ENCODE measurements at regions not wholly inside any gene's neighbourhood (a gene's known extent, or its start where the extent isn't known, plus 50 kb on each side); places are given as distances from the start of the nearest gene placed in this dataset.

DNA sequence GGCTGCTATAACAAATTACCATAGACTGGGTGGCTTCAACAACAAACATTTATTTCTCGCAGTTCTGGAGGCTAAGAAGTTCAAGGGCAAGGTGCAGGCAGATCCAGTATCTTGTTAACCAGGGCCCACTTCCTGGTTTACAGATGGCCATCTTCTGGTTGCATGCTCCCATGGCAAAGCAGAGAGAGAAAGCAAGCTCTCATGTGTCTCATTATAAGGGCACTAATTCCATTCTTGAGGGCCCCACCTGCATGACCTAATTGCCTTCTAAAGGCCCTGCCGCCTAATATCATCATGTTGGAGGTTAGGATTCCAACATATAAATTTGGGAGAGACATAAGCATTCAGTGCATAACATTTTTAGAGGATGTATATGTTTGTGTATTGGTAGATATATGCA is 280.1 kb upstream of the TMPO start:
- no peaks in the 10 kb centered on the region for H3K9me2 ChIP-seq (ENCODE audit: insufficient read depth, low read length)
- H3K36me3 ChIP-seq (ENCODE audit: insufficient read depth, low read length): no peaks in the 10 kb centered on the region
- H3K27me3 ChIP-seq (ENCODE audit: insufficient read depth, low read depth, low read length): no peaks in the 10 kb centered on the region
- no peak overlapping the region for H3K27ac ChIP-seq (ENCODE audit: low read length)
- H3K4me2 ChIP-seq (ENCODE audit: low read length): no peak overlapping the region
- H3K4me3 ChIP-seq (ENCODE audit: low read length): no peak overlapping the region
- no peak overlapping the region for H2AFZ ChIP-seq (ENCODE audit: low read depth, low read length)
- H3K9ac ChIP-seq (ENCODE audit: low read length): no peak overlapping the region
- H4K20me1 ChIP-seq (ENCODE audit: insufficient read depth): no peaks in the 10 kb centered on the region
- no peaks in the 10 kb centered on the region for H3K79me2 ChIP-seq (replicated peaks; ENCODE audit: insufficient read depth, low read length)
- no peaks in the 10 kb centered on the region for H3F3A ChIP-seq (ENCODE audit: insufficient read depth, low read length, poor library complexity, severe bottlenecking)
- H3K9me3 ChIP-seq (ENCODE audit: low read length): no peaks in the 10 kb centered on the region
- TF ChIP-seq RAD21 (conservative IDR thresholded peaks at IDR 0.05) (no peak), POLR2AphosphoS5 (IDR thresholded peaks at IDR 0.05) (no peak), EZH2 (IDR thresholded peaks at IDR 0.05; ENCODE audit: borderline replicate concordance, insufficient read depth, low read length, poor library complexity, severe bottlenecking) (no peak)
- TF ChIP-seq, protein P1, sequence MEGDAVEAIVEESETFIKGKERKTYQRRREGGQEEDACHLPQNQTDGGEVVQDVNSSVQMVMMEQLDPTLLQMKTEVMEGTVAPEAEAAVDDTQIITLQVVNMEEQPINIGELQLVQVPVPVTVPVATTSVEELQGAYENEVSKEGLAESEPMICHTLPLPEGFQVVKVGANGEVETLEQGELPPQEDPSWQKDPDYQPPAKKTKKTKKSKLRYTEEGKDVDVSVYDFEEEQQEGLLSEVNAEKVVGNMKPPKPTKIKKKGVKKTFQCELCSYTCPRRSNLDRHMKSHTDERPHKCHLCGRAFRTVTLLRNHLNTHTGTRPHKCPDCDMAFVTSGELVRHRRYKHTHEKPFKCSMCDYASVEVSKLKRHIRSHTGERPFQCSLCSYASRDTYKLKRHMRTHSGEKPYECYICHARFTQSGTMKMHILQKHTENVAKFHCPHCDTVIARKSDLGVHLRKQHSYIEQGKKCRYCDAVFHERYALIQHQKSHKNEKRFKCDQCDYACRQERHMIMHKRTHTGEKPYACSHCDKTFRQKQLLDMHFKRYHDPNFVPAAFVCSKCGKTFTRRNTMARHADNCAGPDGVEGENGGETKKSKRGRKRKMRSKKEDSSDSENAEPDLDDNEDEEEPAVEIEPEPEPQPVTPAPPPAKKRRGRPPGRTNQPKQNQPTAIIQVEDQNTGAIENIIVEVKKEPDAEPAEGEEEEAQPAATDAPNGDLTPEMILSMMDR (IDR thresholded peaks at IDR 0.05; ENCODE audit: poor library complexity, severe bottlenecking): no peak

DNA sequence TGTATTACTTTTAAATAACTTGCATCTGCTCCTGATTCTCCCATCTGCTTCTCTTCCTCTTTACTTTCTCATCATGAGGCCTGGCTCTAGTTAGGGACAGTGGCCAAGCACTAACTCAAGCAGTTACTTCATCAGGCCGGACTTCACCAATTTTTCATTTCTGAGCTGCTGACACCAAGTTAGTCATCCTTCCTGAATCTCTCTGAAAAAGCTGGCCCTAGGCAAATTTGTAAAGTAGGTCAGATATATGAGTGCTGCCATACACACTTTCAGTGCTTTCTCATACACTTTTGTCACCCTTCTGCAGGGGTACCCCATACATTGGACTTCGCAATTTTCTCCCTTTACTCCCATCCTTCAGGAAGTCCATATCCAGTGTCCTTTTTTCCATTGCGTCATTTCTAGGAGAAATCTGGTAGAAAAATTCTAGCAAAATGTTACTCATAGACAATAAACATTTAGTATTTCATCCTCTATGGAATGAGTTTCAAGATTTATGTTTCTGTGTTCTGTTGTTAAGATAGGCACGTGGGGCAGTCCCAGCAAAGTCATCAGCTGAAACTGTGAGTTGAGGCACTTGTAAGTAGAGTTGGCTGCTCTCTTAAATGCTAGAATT is 276.8 kb upstream of the TMPO start:
- Histone ChIP-seq H3K27ac (ENCODE audit: low read length) (no peak overlapping the region), H2AFZ (ENCODE audit: low read depth, low read length) (no peak overlapping the region), H4K20me1 (ENCODE audit: insufficient read depth) (no peaks in the 10 kb centered on the region), H3F3A (ENCODE audit: insufficient read depth, low read length, poor library complexity, severe bottlenecking) (no peaks in the 10 kb centered on the region), H3K9me2 (ENCODE audit: insufficient read depth, low read length) (no peaks in the 10 kb centered on the region), H3K79me2 (replicated peaks; ENCODE audit: insufficient read depth, low read length) (no peaks in the 10 kb centered on the region), H3K9ac (ENCODE audit: low read length) (no peak overlapping the region), H3K27me3 (ENCODE audit: insufficient read depth, low read depth, low read length) (no peaks in the 10 kb centered on the region), H3K9me3 (ENCODE audit: low read length) (no peaks in the 10 kb centered on the region), H3K36me3 (ENCODE audit: insufficient read depth, low read length) (no peaks in the 10 kb centered on the region), H3K4me2 (ENCODE audit: low read length) (no peak overlapping the region), H3K4me3 (ENCODE audit: low read length) (no peak overlapping the region)
- TF ChIP-seq, protein P1 (IDR thresholded peaks at IDR 0.05; ENCODE audit: poor library complexity, severe bottlenecking): no peak
- no peak for TF ChIP-seq SMC3 (conservative IDR thresholded peaks at IDR 0.05; ENCODE audit: poor library complexity)
- no peak for TF ChIP-seq MXI1 (conservative IDR thresholded peaks at IDR 0.05; ENCODE audit: poor library complexity, severe bottlenecking)
- TF ChIP-seq, protein P2, sequence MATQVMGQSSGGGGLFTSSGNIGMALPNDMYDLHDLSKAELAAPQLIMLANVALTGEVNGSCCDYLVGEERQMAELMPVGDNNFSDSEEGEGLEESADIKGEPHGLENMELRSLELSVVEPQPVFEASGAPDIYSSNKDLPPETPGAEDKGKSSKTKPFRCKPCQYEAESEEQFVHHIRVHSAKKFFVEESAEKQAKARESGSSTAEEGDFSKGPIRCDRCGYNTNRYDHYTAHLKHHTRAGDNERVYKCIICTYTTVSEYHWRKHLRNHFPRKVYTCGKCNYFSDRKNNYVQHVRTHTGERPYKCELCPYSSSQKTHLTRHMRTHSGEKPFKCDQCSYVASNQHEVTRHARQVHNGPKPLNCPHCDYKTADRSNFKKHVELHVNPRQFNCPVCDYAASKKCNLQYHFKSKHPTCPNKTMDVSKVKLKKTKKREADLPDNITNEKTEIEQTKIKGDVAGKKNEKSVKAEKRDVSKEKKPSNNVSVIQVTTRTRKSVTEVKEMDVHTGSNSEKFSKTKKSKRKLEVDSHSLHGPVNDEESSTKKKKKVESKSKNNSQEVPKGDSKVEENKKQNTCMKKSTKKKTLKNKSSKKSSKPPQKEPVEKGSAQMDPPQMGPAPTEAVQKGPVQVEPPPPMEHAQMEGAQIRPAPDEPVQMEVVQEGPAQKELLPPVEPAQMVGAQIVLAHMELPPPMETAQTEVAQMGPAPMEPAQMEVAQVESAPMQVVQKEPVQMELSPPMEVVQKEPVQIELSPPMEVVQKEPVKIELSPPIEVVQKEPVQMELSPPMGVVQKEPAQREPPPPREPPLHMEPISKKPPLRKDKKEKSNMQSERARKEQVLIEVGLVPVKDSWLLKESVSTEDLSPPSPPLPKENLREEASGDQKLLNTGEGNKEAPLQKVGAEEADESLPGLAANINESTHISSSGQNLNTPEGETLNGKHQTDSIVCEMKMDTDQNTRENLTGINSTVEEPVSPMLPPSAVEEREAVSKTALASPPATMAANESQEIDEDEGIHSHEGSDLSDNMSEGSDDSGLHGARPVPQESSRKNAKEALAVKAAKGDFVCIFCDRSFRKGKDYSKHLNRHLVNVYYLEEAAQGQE (IDR thresholded peaks at IDR 0.05; ENCODE audit: borderline replicate concordance): no peak
- no peak for TF ChIP-seq RAD21 (conservative IDR thresholded peaks at IDR 0.05)
- TF ChIP-seq EZH2 (IDR thresholded peaks at IDR 0.05; ENCODE audit: borderline replicate concordance, insufficient read depth, low read length, poor library complexity, severe bottlenecking): no peak
- no peak for TF ChIP-seq TAF1 (IDR thresholded peaks at IDR 0.05; ENCODE audit: low read depth)
- no peak for TF ChIP-seq POLR2AphosphoS5 (IDR thresholded peaks at IDR 0.05)
- no peak for TF ChIP-seq EP300 (conservative IDR thresholded peaks at IDR 0.05; ENCODE audit: poor library complexity, severe bottlenecking)

All from neural cell (in vitro differentiated cells).